NB4 (cell line): ENCODE measurements at regions not wholly inside any gene's neighbourhood (a gene's known extent, or its start where the extent isn't known, plus 50 kb on each side); places are given as distances from the start of the nearest gene placed in this dataset.
A peak's percentile ranks its signal among the peaks of the same experiment; 100 is the strongest.

Source experiments
- DNase-seq: peaks from one replicate; pipeline ENCODE4 v3.0.0; 2010; ENCODE audit warnings: low read depth
- H3K4me3 ChIP-seq: one replicate; pipeline ENCODE4 v1.5.1; 2011; ENCODE audit warnings: mild to moderate bottlenecking, low read depth, low read length, moderate library complexity
- MYC ChIP-seq: IDR thresholded peaks from 2 replicates; pipeline ENCODE4 v1.6.1; 2011; ENCODE audit warnings: low read depth, low read length
- POLR2A ChIP-seq: IDR thresholded peaks from 2 replicates; pipeline ENCODE4 v1.6.1; 2011; ENCODE audit warnings: mild to moderate bottlenecking; ENCODE audit not compliant: insufficient read length; ENCODE audit errors: extremely low read depth
- TF ChIP-seq, protein P1 (sequence below): IDR thresholded peaks from one replicate; pipeline ENCODE4 v1.5.1; 2012; ENCODE audit warnings: low read depth, low read length
- TF ChIP-seq, protein P2 (sequence below): IDR thresholded peaks from 2 replicates; pipeline ENCODE4 v1.6.1; 2011; ENCODE audit warnings: low read depth, low read length

DNA sequence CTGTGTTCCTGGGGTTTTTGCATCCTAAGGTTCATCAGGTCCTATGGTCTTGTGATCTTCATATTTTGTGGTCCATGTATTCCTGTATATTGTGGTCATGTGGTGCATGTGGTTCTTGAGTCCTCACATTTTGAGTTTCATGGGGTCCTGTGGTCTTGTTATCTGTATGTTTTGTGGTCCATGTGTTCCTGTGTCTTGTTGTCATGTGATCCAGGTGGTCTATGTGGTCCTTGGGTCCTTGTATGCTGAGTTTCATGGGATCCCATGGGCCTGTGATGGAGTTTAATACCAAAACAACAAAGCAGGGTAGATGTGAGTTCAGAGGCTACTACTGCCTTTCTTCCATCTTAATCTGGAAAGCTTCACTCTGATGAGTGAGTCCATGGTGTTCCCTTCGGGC, 166.4 kb downstream of the TMEM18 start:
- TF ChIP-seq, protein P1, sequence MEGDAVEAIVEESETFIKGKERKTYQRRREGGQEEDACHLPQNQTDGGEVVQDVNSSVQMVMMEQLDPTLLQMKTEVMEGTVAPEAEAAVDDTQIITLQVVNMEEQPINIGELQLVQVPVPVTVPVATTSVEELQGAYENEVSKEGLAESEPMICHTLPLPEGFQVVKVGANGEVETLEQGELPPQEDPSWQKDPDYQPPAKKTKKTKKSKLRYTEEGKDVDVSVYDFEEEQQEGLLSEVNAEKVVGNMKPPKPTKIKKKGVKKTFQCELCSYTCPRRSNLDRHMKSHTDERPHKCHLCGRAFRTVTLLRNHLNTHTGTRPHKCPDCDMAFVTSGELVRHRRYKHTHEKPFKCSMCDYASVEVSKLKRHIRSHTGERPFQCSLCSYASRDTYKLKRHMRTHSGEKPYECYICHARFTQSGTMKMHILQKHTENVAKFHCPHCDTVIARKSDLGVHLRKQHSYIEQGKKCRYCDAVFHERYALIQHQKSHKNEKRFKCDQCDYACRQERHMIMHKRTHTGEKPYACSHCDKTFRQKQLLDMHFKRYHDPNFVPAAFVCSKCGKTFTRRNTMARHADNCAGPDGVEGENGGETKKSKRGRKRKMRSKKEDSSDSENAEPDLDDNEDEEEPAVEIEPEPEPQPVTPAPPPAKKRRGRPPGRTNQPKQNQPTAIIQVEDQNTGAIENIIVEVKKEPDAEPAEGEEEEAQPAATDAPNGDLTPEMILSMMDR = no peak
- TF ChIP-seq POLR2A = no peak
- TF ChIP-seq, protein P2, sequence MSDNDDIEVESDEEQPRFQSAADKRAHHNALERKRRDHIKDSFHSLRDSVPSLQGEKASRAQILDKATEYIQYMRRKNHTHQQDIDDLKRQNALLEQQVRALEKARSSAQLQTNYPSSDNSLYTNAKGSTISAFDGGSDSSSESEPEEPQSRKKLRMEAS = no peak
- TF ChIP-seq MYC = no peak
- no peak overlapping the region for H3K4me3 ChIP-seq
- DNase-seq = no peak

GRCh38 chr2:509888-510287, 167.3 kb downstream of the TMEM18 start:
- no peak overlapping the region for H3K4me3 ChIP-seq
- DNase-seq = no peak
- TF ChIP-seq, protein P2 = peak; percentile 20; the same call in 1 of the 2 replicates
- no peak for TF ChIP-seq POLR2A

GRCh38 chr2:508121-508520, 169.1 kb downstream of the TMEM18 start:
- TF ChIP-seq MYC = no peak
- TF ChIP-seq, protein P2 = no peak
- TF ChIP-seq POLR2A = no peak
- TF ChIP-seq, protein P1 = no peak
- H3K4me3 ChIP-seq = no peak overlapping the region
- DNase-seq = no peak

DNA sequence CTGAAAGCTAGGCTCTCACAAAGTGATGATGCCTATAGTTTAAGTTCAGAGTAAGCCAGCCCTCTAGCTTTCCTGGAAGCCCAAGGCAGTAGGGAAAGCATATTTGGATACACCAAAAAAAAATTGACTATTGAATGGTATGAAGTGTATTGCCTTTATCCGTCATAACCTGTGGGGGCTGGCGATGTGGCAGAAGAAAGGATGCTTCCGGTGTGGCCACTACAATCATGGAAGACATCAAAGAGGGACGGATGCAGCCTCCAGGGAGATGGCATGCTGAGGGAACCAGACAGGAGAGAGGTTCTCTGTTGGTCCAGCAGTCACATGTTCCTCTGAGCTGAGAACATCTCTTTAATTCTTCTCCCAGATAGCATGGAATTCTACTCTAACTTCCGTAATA, 170.3 kb downstream of the TMEM18 start:
- no peak for DNase-seq

GRCh38 chr2:506451-506850, 170.8 kb downstream of the TMEM18 start:
- TF ChIP-seq POLR2A (no peak), MYC (no peak)
- TF ChIP-seq, protein P2 = no peak
- TF ChIP-seq, protein P1 = no peak
- H3K4me3 ChIP-seq = no peak overlapping the region
- DNase-seq = no peak

More for the DNA sequence above, 170.3 kb downstream of the TMEM18 start:
- TF ChIP-seq MYC (no peak), POLR2A (no peak)
- TF ChIP-seq, protein P1 = no peak
- TF ChIP-seq, protein P2 = no peak
- no peak overlapping the region for H3K4me3 ChIP-seq

DNA sequence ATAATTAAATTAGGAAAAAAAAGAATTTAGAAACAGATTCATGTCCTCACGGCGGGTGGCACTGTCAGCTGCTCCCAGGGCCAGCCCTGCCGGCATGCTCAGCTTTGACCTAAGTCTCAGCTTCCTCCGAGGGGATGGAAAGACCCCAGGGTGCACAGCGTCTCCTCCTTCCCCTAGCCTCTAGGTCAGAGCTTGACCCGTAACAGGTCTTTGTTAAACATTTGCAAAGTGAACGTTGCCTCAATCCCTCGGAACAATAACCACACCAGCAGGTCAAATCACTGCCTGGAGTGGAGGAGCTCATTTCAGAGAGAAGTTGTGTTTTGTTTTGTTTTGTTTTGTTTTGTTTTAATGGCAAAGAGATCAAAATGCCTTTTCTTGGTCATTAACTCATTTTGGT, 171.3 kb downstream of the TMEM18 start:
- TF ChIP-seq POLR2A = no peak
- no peak for DNase-seq
- no peak overlapping the region for H3K4me3 ChIP-seq
